Mesothelial cell of epicardium (in vitro differentiated cells): ENCODE measurements at regions not wholly inside any gene's neighbourhood (a gene's known extent, or its start where the extent isn't known, plus 50 kb on each side); places are given as distances from the start of the nearest gene placed in this dataset.

Experiments used
- DNase-seq, 2 experiments: peaks; one replicate each; pipeline ENCODE4 v3.0.0; 2021; ENCODE audit warnings: low spot score in 2 of 2; ENCODE audit not compliant: unreplicated experiment in 2 of 2
- H3K27ac Mint-ChIP-seq: 2 replicates; pipeline ENCODE4 v1.8.0; 2021; ENCODE audit warnings: mixed read lengths
- H3K27me3 Mint-ChIP-seq: 2 replicates; pipeline ENCODE4 v1.8.0; 2021; ENCODE audit warnings: low read depth, mixed read lengths
- H3K36me3 Mint-ChIP-seq: 2 replicates; pipeline ENCODE4 v1.8.0; 2021; ENCODE audit warnings: mixed read lengths
- H3K4me1 Mint-ChIP-seq: 2 replicates; pipeline ENCODE4 v1.8.0; 2021; ENCODE audit warnings: mixed read lengths
- H3K4me3 Mint-ChIP-seq: 2 replicates; pipeline ENCODE4 v1.8.0; 2021; ENCODE audit warnings: mild to moderate bottlenecking, moderate library complexity, mixed read lengths
- H3K9me3 Mint-ChIP-seq: 2 replicates; pipeline ENCODE4 v1.8.0; 2021; ENCODE audit warnings: mixed read lengths
- TF ChIP-seq, protein P1 (sequence below): fragments of 200-600 bp; sonication (generic); IDR thresholded peaks from one replicate; pipeline ENCODE4 v1.5.0; 2021; ENCODE audit warnings: antibody characterized with exemption; ENCODE audit not compliant: unreplicated experiment

DNA sequence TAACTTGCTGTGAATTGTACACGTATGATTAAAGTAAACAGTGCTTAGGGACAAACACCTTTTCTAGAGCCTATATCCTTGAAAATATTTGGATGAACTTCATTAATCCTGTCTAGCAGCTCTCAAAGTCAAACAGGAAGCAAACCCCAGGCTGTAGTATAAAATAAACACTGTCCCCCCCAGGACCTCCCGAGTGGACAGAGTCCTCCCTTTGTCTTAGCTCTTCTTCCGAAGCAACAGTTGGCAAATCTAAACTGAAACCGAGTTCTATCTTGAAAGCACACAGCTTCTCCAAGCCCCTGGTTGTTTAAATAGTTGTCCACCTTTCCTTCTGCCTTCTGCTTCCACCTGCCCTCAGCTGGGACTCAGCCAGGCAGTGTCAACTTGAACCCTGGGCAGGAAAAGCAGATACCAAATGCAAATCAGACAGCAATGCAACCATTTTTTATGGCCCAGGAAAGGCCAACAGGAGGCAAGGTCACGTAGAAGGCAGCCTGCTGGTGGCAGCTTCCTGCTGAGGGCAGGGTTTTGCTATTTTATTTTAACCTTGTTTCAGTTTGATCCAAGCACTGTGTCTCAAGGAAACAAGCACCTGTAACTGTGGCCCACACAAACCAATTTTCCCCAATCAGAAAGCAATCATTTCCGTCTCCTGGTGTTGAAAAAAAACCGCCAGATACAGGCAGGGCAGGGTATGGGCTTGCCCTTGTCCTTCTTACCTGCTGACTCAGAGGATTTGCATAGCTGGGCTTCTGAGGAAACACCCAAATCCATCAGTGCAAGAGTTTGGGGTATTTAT, 110.3 kb upstream of the KIT start:
- TF ChIP-seq, protein P1, sequence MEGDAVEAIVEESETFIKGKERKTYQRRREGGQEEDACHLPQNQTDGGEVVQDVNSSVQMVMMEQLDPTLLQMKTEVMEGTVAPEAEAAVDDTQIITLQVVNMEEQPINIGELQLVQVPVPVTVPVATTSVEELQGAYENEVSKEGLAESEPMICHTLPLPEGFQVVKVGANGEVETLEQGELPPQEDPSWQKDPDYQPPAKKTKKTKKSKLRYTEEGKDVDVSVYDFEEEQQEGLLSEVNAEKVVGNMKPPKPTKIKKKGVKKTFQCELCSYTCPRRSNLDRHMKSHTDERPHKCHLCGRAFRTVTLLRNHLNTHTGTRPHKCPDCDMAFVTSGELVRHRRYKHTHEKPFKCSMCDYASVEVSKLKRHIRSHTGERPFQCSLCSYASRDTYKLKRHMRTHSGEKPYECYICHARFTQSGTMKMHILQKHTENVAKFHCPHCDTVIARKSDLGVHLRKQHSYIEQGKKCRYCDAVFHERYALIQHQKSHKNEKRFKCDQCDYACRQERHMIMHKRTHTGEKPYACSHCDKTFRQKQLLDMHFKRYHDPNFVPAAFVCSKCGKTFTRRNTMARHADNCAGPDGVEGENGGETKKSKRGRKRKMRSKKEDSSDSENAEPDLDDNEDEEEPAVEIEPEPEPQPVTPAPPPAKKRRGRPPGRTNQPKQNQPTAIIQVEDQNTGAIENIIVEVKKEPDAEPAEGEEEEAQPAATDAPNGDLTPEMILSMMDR: no peak
- Mint-ChIP-seq H3K36me3 (no peaks in the 10 kb centered on the region), H3K4me1 (peaks cover 5% of the 10 kb centered on the region), H3K27me3 (peaks cover 1% of the 10 kb centered on the region), H3K9me3 (no peaks in the 10 kb centered on the region), H3K27ac (no peak overlapping the region), H3K4me3 (no peak overlapping the region)
- no peak for DNase-seq

DNA sequence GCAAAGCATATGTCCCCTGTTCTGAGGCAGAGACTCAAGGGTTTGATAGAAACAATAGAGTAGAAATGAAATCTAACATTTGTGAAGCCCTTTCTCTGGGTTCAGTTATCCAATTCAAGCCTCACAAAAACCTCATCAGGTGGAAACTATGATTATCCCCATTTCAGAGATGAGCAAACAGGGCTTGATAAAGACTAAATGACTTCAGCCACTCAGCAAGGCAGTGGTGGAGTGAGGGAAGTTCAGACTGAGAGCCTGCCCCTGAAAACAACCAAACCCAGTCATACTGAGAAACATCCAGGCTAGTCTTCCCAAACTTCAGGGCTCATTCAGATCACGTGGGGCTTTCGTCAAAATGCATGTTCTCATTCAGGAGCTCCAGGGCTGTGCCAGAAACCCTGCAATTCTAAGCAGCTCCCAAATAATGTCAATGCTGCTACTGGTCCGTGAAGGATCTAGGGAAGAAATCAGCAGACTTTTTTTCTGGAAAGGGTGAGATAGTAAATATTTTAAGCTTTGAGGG, 109.6 kb upstream of the KIT start:
- Mint-ChIP-seq H3K4me3 (no peak overlapping the region), H3K27me3 (peaks cover 1% of the 10 kb centered on the region), H3K36me3 (no peaks in the 10 kb centered on the region), H3K27ac (no peak overlapping the region), H3K4me1 (peaks cover 2% of the 10 kb centered on the region), H3K9me3 (no peaks in the 10 kb centered on the region)
- DNase-seq: no peak
- TF ChIP-seq, protein P1: no peak

DNA sequence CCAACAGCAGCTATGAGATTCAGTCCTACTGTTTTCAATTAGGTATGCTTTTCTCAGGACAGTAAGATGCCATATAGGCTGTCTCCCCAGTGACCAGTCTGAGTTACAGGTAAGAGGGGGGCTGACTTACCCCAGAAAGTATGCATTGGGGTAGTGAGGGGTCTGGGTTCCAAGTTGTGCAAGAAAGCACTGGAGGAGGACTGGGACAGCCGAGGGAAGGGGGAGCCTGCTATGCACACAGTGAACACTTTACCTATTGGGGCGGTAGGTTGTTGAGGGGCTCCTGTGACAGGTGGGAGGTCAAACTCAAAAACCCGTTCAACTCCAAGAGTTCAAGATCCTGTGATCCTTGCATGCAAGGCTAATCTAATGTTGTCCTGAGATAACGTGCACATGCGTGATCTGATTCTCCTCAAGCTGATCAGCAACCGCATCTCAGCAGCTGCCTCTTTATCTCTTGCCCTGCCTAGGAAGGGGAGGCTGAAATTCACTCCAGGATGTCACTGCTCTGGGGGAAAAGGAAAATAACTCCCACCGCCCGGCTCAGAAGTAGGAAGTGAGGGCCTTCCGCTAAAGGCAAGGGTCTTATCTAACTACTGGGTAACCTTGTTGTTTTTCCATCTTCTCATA, 108.8 kb upstream of the KIT start:
- TF ChIP-seq, protein P1: no peak
- no peak overlapping the region for H3K27ac Mint-ChIP-seq
- DNase-seq: no peak
- H3K4me1 Mint-ChIP-seq: peaks cover 2% of the 10 kb centered on the region
- peaks cover 1% of the 10 kb centered on the region for H3K27me3 Mint-ChIP-seq
- no peak overlapping the region for H3K4me3 Mint-ChIP-seq
- H3K36me3 Mint-ChIP-seq: no peaks in the 10 kb centered on the region
- H3K9me3 Mint-ChIP-seq: no peaks in the 10 kb centered on the region

DNA sequence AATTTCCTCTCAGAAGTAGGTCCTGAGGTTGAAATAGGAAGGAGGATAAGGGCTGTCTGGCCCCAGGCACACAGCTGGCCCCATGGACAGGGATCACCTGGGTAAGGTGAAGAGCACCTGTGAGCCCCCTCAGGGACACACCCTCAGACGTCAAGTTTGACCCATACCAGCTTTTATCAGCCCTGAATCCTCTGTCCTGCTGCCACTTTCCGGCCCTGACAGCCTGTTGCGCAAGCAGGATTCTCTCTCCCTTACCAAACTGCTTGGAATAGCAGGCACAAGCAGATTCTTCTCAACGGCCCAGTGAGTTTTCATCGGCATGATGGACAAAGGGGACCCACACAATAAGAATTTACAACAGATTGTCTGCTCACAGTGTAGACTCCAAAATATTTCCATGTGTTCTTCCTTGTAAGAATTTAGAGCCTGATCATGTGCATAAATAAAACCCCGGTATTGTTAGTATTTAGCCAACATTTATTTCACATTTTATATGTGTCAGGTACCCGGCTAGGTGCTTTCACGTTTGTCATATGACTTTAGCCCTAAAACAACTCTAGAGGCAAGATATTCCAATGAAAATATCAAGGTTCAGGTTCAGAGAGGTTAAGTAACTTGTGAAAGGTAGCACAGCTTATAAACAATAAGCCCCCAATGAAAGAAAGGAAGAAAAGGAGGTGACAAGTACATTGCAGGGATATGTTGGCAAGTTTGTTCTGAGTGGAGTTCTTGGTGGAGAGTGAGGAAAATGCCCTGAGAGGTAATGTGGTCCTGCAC, 107.2 kb upstream of the KIT start:
- TF ChIP-seq, protein P1: no peak
- DNase-seq: no peak
- Mint-ChIP-seq H3K4me3 (no peak overlapping the region), H3K9me3 (no peaks in the 10 kb centered on the region), H3K4me1 (peaks cover 2% of the 10 kb centered on the region), H3K27me3 (peaks cover 1% of the 10 kb centered on the region), H3K36me3 (no peaks in the 10 kb centered on the region), H3K27ac (no peak overlapping the region)

DNA sequence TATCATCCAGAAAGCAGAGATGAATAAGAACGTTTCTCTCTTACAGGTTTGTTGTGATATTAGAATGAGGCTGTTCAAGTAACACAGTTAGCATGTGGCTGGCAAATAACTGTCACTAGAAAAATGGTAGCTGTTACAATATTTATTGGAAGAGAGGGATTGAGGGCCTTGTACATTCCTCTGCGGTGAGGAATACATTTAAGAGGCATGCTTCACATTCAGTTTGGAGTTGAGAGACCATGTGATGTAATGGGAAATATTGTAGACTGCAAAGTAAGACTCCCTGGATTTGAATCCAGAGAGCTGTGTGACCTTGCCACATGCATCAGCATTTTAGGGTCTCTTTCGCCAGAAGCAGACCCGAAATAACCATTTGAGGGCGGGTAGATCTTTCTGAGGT, 104.8 kb upstream of the KIT start:
- H3K4me3 Mint-ChIP-seq: no peak overlapping the region
- H3K36me3 Mint-ChIP-seq: no peaks in the 10 kb centered on the region
- TF ChIP-seq, protein P1: no peak
- DNase-seq: no peak
- H3K9me3 Mint-ChIP-seq: no peaks in the 10 kb centered on the region
- H3K27me3 Mint-ChIP-seq: peaks cover 1% of the 10 kb centered on the region
- H3K4me1 Mint-ChIP-seq: peaks cover 2% of the 10 kb centered on the region
- H3K27ac Mint-ChIP-seq: no peak overlapping the region
